ENCODE measurements at regions not wholly inside any gene's neighbourhood (a gene's known extent, or its start where the extent isn't known, plus 50 kb on each side); places are given as distances from the start of the nearest gene placed in this dataset.

DNA sequence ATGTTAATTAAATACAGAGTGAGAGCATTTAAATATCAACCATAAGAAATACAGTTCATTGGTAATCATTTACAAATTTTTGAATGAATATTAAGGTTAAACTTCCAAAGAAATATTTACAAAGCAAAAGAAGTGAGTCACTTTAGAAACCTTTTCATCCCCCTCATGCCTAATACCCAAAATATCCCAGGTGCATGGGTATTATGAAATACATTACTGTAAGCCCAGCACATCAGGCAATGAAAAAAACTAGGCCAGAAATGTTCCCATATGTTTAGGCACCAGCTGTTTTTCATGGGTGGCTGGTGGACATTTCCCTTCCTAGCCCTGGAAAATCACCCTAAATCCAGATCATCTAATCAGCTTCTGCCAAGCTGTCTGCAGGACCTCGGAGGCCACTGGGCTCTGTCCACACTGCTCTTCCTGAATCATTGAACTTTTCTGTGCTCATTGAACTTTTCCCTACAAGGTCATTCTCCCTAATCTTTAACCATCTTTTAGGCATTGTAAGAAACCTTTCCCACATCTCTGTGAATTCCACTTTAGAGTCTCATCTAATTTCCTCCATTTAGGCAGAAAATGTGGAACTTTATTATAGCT is 145.3 kb upstream of the STXBP5 start:
- TF ChIP-seq CBFB (IDR thresholded peaks at IDR 0.05; ENCODE audit: low read depth): no peak
- no peak for TF ChIP-seq CTCF (IDR thresholded peaks at IDR 0.05 in 2 of 3, conservative IDR thresholded peaks at IDR 0.05 in 1 of 3; ENCODE audit: control insufficient read depth in 2 of 3, extremely low read depth in 1 of 3, insufficient read depth in 1 of 3, low read depth in 3 of 3, low read length in 3 of 3)
- TF ChIP-seq NKRF (conservative IDR thresholded peaks at IDR 0.05): no peak
- TF ChIP-seq BHLHE40 (IDR thresholded peaks at IDR 0.05; ENCODE audit: borderline replicate concordance in 1 of 2, low read depth in 2 of 2, low read length in 1 of 2): no peak
- TF ChIP-seq RAD51 (IDR thresholded peaks at IDR 0.05): no peak

Measured in GM12878 (cell line).